IMR-90 (cell line): ENCODE measurements at regions not wholly inside any gene's neighbourhood (a gene's known extent, or its start where the extent isn't known, plus 50 kb on each side); places are given as distances from the start of the nearest gene placed in this dataset.

Experiments
- ATAC-seq: fragments of 200-7000 bp; cut with Tn5 transposase; 2 replicates; pipeline ENCODE4 v1.9.1; 2020; ENCODE audit warnings: low read depth, mild to moderate bottlenecking, moderate library complexity
- BruUV-seq: library from RNA; stranded (reverse); fragments of 400-500 nt; replicated peaks from 2 replicates; lab custom pipeline; 2021; lab: Mats Ljungman, UMichigan
- CTCF ChIA-PET: fragments of 300-600 bp; formaldehyde crosslinking; extraction: SDS; loops from one replicate; lab custom pipeline; 2021; ENCODE audit warnings: antibody characterized with exemption; lab: Yijun Ruan, JAX
- POLR2A ChIA-PET: fragments of 300-600 bp; sonication (Branson Sonifier 250); formaldehyde crosslinking; loops from one replicate; lab custom pipeline; 2022; ENCODE audit warnings: antibody characterized with exemption; ENCODE audit not compliant: unreplicated experiment; lab: Charles Lee
- DNase-seq: peaks from one replicate; pipeline ENCODE4 v3.0.0; 2013
- H2AFZ ChIP-seq: replicated peaks from 2 replicates; pipeline ENCODE3; 2013; ENCODE audit warnings: low read length, mild to moderate bottlenecking; ENCODE audit not compliant: poor library complexity
- H2AK5ac ChIP-seq: 2 replicates; pipeline ENCODE4 v1.6.1; 2013; ENCODE audit warnings: low read depth, low read length, inconsistent platforms
- H2AK9ac ChIP-seq: replicated peaks from 2 replicates; pipeline ENCODE3; 2013; ENCODE audit warnings: mild to moderate bottlenecking, low read depth, low read length, moderate library complexity; ENCODE audit not compliant: poor library complexity
- H2BK120ac ChIP-seq: 2 replicates; pipeline ENCODE4 v1.6.1; 2013; ENCODE audit warnings: low read depth, low read length, inconsistent platforms
- H2BK15ac ChIP-seq: 3 replicates; pipeline ENCODE4 v1.6.1; 2013; ENCODE audit warnings: low read depth, low read length, inconsistent platforms
- H2BK20ac ChIP-seq: 2 replicates; pipeline ENCODE4 v1.6.1; 2013; ENCODE audit warnings: low read depth, mild to moderate bottlenecking, inconsistent platforms, low read length, moderate library complexity
- H2BK5ac ChIP-seq: 2 replicates; pipeline ENCODE4 v1.6.1; 2013; ENCODE audit warnings: mild to moderate bottlenecking, low read depth, low read length, inconsistent platforms; ENCODE audit not compliant: poor library complexity, severe bottlenecking
- H3K14ac ChIP-seq: replicated peaks from 2 replicates; pipeline ENCODE4 v1.6.1; 2013; ENCODE audit warnings: low read depth, low read length, inconsistent platforms
- H3K18ac ChIP-seq: 2 replicates; pipeline ENCODE4 v1.6.1; 2013; ENCODE audit warnings: low read depth, low read length, control low read depth
- H3K23ac ChIP-seq: 2 replicates; pipeline ENCODE4 v1.6.1; 2013; ENCODE audit warnings: low read depth, low read length, inconsistent platforms
- H3K27ac ChIP-seq: 2 replicates; pipeline ENCODE4 v1.5.1; 2013; ENCODE audit warnings: mild to moderate bottlenecking, control low read depth, low read length; ENCODE audit not compliant: insufficient read depth
- H3K27me3 ChIP-seq: 2 replicates; pipeline ENCODE4 v1.6.1; 2013; ENCODE audit warnings: low read length; ENCODE audit not compliant: control insufficient read depth, insufficient read depth
- H3K36me3 ChIP-seq: 2 replicates; pipeline ENCODE4 v1.6.1; 2013; ENCODE audit warnings: low read length, mixed read lengths; ENCODE audit not compliant: control insufficient read depth, insufficient read depth
- H3K4ac ChIP-seq: 2 replicates; pipeline ENCODE4 v1.6.1; 2013; ENCODE audit warnings: low read depth, low read length, inconsistent platforms
- H3K4me1 ChIP-seq: 2 replicates; pipeline ENCODE4 v1.6.1; 2013; ENCODE audit warnings: low read length, mixed read lengths; ENCODE audit not compliant: control insufficient read depth, insufficient read depth
- H3K4me2 ChIP-seq: 2 replicates; pipeline ENCODE4 v1.6.1; 2013; ENCODE audit warnings: low read depth, mild to moderate bottlenecking, control low read depth, low read length, moderate library complexity
- H3K4me3 ChIP-seq: 2 replicates; pipeline ENCODE4 v1.5.1; 2013; ENCODE audit warnings: low read depth, mild to moderate bottlenecking, control low read depth, low read length, moderate library complexity; ENCODE audit not compliant: insufficient read depth
- H3K56ac ChIP-seq: 2 replicates; pipeline ENCODE4 v1.6.1; 2013; ENCODE audit warnings: low read length, inconsistent platforms; ENCODE audit not compliant: insufficient read depth; ENCODE audit errors: extremely low read depth
- H3K79me1 ChIP-seq, 2 experiments: 2 replicates each; pipeline ENCODE4 v1.6.1; 2013; ENCODE audit warnings: low read length in 2 of 2, inconsistent platforms in 1 of 2, low read depth in 1 of 2
- H3K9ac ChIP-seq: 2 replicates; pipeline ENCODE4 v1.6.1; 2013; ENCODE audit warnings: low read depth, low read length, control low read depth
- H3K9me1 ChIP-seq: 2 replicates; pipeline ENCODE4 v1.6.1; 2013; ENCODE audit warnings: low read length, inconsistent platforms; ENCODE audit not compliant: insufficient read depth
- H3K9me3 ChIP-seq: 2 replicates; pipeline ENCODE4 v1.6.1; 2013; ENCODE audit warnings: low read length; ENCODE audit not compliant: control insufficient read depth, insufficient read depth
- H4K20me1 ChIP-seq: 2 replicates; pipeline ENCODE4 v1.6.1; 2013; ENCODE audit warnings: low read length, inconsistent platforms; ENCODE audit not compliant: insufficient read depth
- H4K5ac ChIP-seq: 2 replicates; pipeline ENCODE4 v1.6.1; 2013; ENCODE audit warnings: mild to moderate bottlenecking, low read depth, low read length, control low read depth
- H4K8ac ChIP-seq, 2 experiments: 2 replicates each; pipeline ENCODE4 v1.6.1; 2013; ENCODE audit warnings: low read depth in 2 of 2, low read length in 2 of 2, control low read depth in 1 of 2, inconsistent platforms in 1 of 2
- H4K91ac ChIP-seq: 2 replicates; pipeline ENCODE4 v1.6.1; 2013; ENCODE audit warnings: low read depth, low read length, inconsistent platforms; ENCODE audit not compliant: insufficient read depth
- BHLHE40 ChIP-seq: fragments of 150-350 bp; IDR thresholded peaks from 2 replicates; pipeline ENCODE4 v1.6.1; 2016; ENCODE audit warnings: mild to moderate bottlenecking, low read depth, low read length
- CEBPB ChIP-seq: IDR thresholded peaks from 2 replicates; pipeline ENCODE4 v1.6.1; 2012; ENCODE audit warnings: low read depth, low read length, improper control_type of control experiment
- CHD1 ChIP-seq: IDR thresholded peaks from 2 replicates; pipeline ENCODE4 v1.6.1; 2012; ENCODE audit warnings: low read depth, low read length, improper control_type of control experiment
- CTCF ChIP-seq: conservative IDR thresholded peaks from 2 replicates; pipeline ENCODE4 v1.5.1; 2012; ENCODE audit warnings: mild to moderate bottlenecking, low read depth, low read length, improper control_type of control experiment
- ELK1 ChIP-seq: fragments of 150-350 bp; IDR thresholded peaks from 2 replicates; pipeline ENCODE4 v1.6.1; 2016; ENCODE audit warnings: low read depth, mild to moderate bottlenecking, low read length, moderate library complexity, borderline replicate concordance
- FOS ChIP-seq: fragments of 150-350 bp; IDR thresholded peaks from 2 replicates; pipeline ENCODE4 v1.6.1; 2016; ENCODE audit warnings: low read depth, low read length
- MAFK ChIP-seq: IDR thresholded peaks from 2 replicates; pipeline ENCODE4 v1.6.1; 2012; ENCODE audit warnings: low read depth, low read length, improper control_type of control experiment
- MAZ ChIP-seq: IDR thresholded peaks from 2 replicates; pipeline ENCODE4 v1.6.1; 2012; ENCODE audit warnings: low read depth, mild to moderate bottlenecking, low read length, improper control_type of control experiment, moderate library complexity, borderline replicate concordance
- NFE2L2 ChIP-seq: fragments of 150-350 bp; IDR thresholded peaks from 2 replicates; pipeline ENCODE4 v1.6.1; 2016; ENCODE audit warnings: low read depth, mild to moderate bottlenecking, low read length
- POLR2A ChIP-seq: IDR thresholded peaks from 2 replicates; pipeline ENCODE4 v1.6.1; 2012; ENCODE audit warnings: mild to moderate bottlenecking, low read depth, low read length
- RAD21 ChIP-seq: IDR thresholded peaks from 2 replicates; pipeline ENCODE4 v1.6.1; 2012; ENCODE audit warnings: low read length, improper control_type of control experiment
- RCOR1 ChIP-seq: IDR thresholded peaks from 2 replicates; pipeline ENCODE4 v1.6.1; 2012; ENCODE audit warnings: mild to moderate bottlenecking, low read length, improper control_type of control experiment; ENCODE audit not compliant: insufficient replicate concordance
- USF2 ChIP-seq: fragments of 150-350 bp; IDR thresholded peaks from 2 replicates; pipeline ENCODE4 v1.6.1; 2017; ENCODE audit warnings: mild to moderate bottlenecking, antibody characterized with exemption, low read length, low read depth
- dilution Hi-C: fragments of 300-500 bp; cut with HindIII; formaldehyde crosslinking; loops from one replicate; pipeline ENCODE4 v1.14.3; 2018; ENCODE audit warnings: low sequenced_read_pairs; ENCODE audit not compliant: unreplicated experiment
- in situ Hi-C: fragments of 300-500 bp; cut with MboI; formaldehyde crosslinking; loops from 3 replicates; pipeline ENCODE4 v1.14.3; 2019; ENCODE audit warnings: low sequenced_read_pairs, inconsistent platforms, mixed read lengths
- intact Hi-C: fragments of 100-400 bp; cut with micrococcal nuclease; formaldehyde crosslinking; loops from 2 replicates; pipeline ENCODE4 v1.10.0; 2022

- dilution Hi-C loops (no loop called here), intact Hi-C loops (no loop called here), in situ Hi-C loops (no loop called here)
- Histone ChIP-seq H3K4me1 (no peaks in the 10 kb centered on the region), H3K36me3 (no peaks in the 10 kb centered on the region), H3K4me3 (no peak overlapping the region), H2AK5ac (no peak overlapping the region), H3K27ac (no peak overlapping the region), H4K8ac (no peak overlapping the region), H3K14ac (no peak overlapping the region), H4K5ac (no peak overlapping the region), H2AK9ac (no peak overlapping the region), H4K20me1 (no peaks in the 10 kb centered on the region), H3K79me1 (no peaks in the 10 kb centered on the region), H3K23ac (no peak overlapping the region), H2AFZ (no peak overlapping the region), H3K9ac (no peak overlapping the region), H3K4ac (no peak overlapping the region), H3K4me2 (no peak overlapping the region), H3K56ac (no peak overlapping the region), H2BK15ac (no peak overlapping the region), H3K18ac (no peak overlapping the region), H3K27me3 (no peaks in the 10 kb centered on the region), H3K9me3 (no peaks in the 10 kb centered on the region), H2BK120ac (no peak overlapping the region), H4K91ac (no peak overlapping the region), H2BK20ac (no peak overlapping the region), H3K9me1 (no peaks in the 10 kb centered on the region), H2BK5ac (no peak overlapping the region)
- no TSS peak for BruUV-seq
- POLR2A ChIA-PET = no interaction called here
- TF ChIP-seq USF2 = no peak
- TF ChIP-seq CHD1 = no peak
- no peak for TF ChIP-seq BHLHE40
- no peak for TF ChIP-seq POLR2A
- no peak for TF ChIP-seq CEBPB
- no peak for TF ChIP-seq MAFK
- TF ChIP-seq CTCF = no peak
- TF ChIP-seq NFE2L2 = no peak
- no peak for TF ChIP-seq MAZ
- TF ChIP-seq RAD21 = no peak
- TF ChIP-seq RCOR1 = no peak
- no peak for TF ChIP-seq ELK1
- TF ChIP-seq FOS = no peak
- no peak for ATAC-seq
- CTCF ChIA-PET = no interaction called here
- DNase-seq = no peak
Observed at GRCh38 chr12:87054226-87054625, 798.0 kb upstream of the MGAT4C start.
